ENCODE measurements at regions not wholly inside any gene's neighbourhood (a gene's known extent, or its start where the extent isn't known, plus 50 kb on each side); places are given as distances from the start of the nearest gene placed in this dataset.
"Not testable (repeated sequence)": the region's sequence is repeated elsewhere in the genome, so short reads cannot be mapped to it uniquely, and the experiment has no call there.

DNA sequence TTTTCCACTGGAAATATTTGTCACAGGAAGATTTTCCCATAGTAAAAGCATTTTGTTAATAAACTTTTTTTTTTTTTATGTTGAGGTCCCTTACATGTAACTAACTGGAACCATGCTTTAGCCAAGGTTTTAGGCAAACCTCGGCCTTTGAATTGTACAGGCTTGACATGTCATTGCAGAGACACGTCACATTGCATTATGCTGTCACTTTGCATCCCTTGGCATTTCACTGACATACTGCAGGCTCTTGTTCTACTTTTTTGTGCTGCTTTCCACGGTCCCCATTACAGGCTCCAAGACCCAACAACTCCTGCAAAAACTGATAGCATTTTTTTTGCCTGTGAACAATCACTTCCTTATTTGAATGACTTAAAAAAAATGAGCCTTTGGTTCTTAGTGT, 724.3 kb downstream of the TTLL7 start:
- H3K9me3 ChIP-seq; H3K4me3 ChIP-seq; H3K4me1 ChIP-seq; H3K27me3 ChIP-seq; H3K27ac ChIP-seq; ATAC-seq; intact Hi-C loops (cut with DNase I); DNase-seq; H3K36me3 ChIP-seq: not testable (repeated sequence)

DNA sequence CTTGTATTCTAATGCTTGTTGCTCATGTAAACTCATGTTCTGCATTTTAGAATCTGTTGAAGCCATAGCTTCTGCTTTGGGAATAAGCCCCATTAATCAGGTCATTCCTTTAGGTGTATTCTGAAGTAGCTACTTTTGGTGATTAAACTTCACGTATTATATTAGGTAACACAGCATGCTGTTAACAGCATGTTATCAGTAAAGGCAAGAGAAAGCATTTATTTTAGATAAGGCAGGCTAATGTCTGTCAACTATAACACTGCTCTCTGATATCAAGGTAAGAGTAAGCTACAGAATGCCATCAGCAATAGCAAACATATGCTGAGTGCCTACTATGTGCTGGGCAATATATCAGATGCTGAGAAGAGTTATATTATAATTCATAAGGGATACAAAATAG, 726.4 kb downstream of the TTLL7 start:
- not testable (repeated sequence) for H3K27me3 ChIP-seq, H3K9me3 ChIP-seq

DNA sequence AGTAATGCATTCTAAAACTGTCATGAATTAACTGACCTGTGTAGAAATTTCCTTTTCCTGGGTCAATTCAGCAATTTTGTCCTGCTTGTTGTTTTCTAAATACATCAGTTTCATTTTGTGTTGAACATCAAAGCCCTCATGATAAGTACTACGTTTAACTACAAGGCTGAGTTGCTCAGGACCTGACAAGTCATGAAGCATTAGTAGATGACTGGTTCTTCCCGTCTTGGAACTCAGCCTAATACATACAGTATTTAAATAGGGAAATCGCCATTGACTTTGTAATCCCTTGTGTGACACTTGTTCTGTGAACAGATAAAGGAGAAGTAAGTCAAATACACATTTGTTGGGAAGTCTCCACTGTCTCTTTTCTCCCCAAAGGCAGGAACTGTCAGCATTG, 727.1 kb downstream of the TTLL7 start:
- H3K9me3 ChIP-seq; H3K4me1 ChIP-seq; intact Hi-C loops (cut with DNase I); H3K36me3 ChIP-seq; DNase-seq; ATAC-seq; H3K27ac ChIP-seq; H3K27me3 ChIP-seq; H3K4me3 ChIP-seq: not testable (repeated sequence)

More for the DNA sequence above, 726.4 kb downstream of the TTLL7 start:
- H3K27ac ChIP-seq; H3K36me3 ChIP-seq; ATAC-seq; intact Hi-C loops (cut with DNase I); H3K4me3 ChIP-seq; DNase-seq; H3K4me1 ChIP-seq: not testable (repeated sequence)

- intact Hi-C loops (cut with DNase I) = not testable (repeated sequence)
These were observed 728.1 kb downstream of the TTLL7 start for GRCh38 chr1:83270801-83271200.

GRCh38 chr1:83263808-83264207, 735.1 kb downstream of the TTLL7 start:
- DNase-seq; intact Hi-C loops (cut with DNase I); H3K36me3 ChIP-seq; H3K4me1 ChIP-seq; H3K9me3 ChIP-seq; H3K27ac ChIP-seq; H3K4me3 ChIP-seq; H3K27me3 ChIP-seq; ATAC-seq: not testable (repeated sequence)

More at GRCh38 chr1:83270801-83271200, 728.1 kb downstream of the TTLL7 start:
- H3K9me3 ChIP-seq, DNase-seq, H3K4me1 ChIP-seq, H3K36me3 ChIP-seq, H3K27me3 ChIP-seq, H3K27ac ChIP-seq, H3K4me3 ChIP-seq, ATAC-seq: not testable (repeated sequence)

DNA sequence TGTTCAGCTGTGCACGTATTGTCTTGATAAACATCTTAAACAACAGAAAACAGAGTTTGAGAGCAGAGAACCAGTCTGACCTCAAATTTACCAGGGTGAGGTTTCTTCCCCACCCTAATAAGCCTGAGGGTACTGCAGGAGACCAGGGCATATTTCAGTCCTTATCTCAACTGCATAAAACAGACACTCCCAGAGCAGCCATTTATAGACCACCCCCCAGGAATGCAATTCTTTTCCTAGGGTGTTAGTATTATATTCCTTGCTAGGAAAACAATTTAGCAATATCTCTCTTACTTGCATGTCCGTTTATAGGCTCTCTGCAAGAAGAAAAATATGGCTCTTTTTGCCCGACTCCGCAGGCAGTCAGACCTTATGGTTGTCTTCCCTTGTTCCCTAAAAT, 747.2 kb downstream of the TTLL7 start:
- H3K9me3 ChIP-seq = peaks cover 0 to 32% of the 10 kb centered on the region in 2 donors
- intact Hi-C loops (cut with DNase I); DNase-seq; H3K4me3 ChIP-seq; H3K4me1 ChIP-seq; ATAC-seq; H3K36me3 ChIP-seq; H3K27ac ChIP-seq; H3K27me3 ChIP-seq: not testable (repeated sequence)

GRCh38 chr1:83246780-83247179, 752.2 kb downstream of the TTLL7 start:
- H3K27me3 ChIP-seq; H3K27ac ChIP-seq; H3K36me3 ChIP-seq; H3K4me1 ChIP-seq; intact Hi-C loops (cut with DNase I); DNase-seq; H3K4me3 ChIP-seq; ATAC-seq: not testable (repeated sequence)
- peaks cover 0 to 17% of the 10 kb centered on the region in 2 donors for H3K9me3 ChIP-seq

DNA sequence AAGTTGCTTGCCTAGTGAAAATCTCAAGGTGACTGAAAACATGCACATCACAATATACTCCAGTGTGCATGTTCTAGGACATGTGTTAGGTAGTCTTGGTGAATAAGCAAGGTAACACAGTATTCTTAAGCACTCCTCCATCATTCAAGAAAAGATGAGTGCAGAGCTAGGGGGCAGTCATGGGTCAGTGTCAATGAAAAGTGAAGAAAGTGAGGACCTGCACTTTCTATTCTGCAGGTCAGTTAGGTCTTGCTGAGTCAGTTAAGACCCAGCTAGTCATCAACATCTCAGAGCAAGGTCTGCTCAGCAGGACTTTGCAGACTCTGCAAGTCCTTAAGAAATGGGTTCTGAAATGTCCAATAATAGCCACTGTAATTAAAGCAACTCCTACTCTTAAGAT, 754.1 kb downstream of the TTLL7 start:
- DNase-seq; H3K36me3 ChIP-seq; intact Hi-C loops (cut with DNase I); H3K27ac ChIP-seq; H3K9me3 ChIP-seq; H3K4me3 ChIP-seq; H3K4me1 ChIP-seq; H3K27me3 ChIP-seq: not testable (repeated sequence)
- peak; percentile 22 for ATAC-seq

- H3K27me3 ChIP-seq; intact Hi-C loops (cut with DNase I); H3K27ac ChIP-seq; H3K4me3 ChIP-seq; H3K36me3 ChIP-seq; H3K4me1 ChIP-seq; ATAC-seq; H3K9me3 ChIP-seq; DNase-seq: not testable (repeated sequence)
These were observed 759.4 kb downstream of the TTLL7 start for GRCh38 chr1:83239568-83239967.

- H3K9me3 ChIP-seq; H3K4me3 ChIP-seq; H3K36me3 ChIP-seq; H3K4me1 ChIP-seq; intact Hi-C loops (cut with DNase I); DNase-seq; H3K27ac ChIP-seq; ATAC-seq; H3K27me3 ChIP-seq: not testable (repeated sequence)
These were observed 760.3 kb downstream of the TTLL7 start for GRCh38 chr1:83238654-83239053.

DNA sequence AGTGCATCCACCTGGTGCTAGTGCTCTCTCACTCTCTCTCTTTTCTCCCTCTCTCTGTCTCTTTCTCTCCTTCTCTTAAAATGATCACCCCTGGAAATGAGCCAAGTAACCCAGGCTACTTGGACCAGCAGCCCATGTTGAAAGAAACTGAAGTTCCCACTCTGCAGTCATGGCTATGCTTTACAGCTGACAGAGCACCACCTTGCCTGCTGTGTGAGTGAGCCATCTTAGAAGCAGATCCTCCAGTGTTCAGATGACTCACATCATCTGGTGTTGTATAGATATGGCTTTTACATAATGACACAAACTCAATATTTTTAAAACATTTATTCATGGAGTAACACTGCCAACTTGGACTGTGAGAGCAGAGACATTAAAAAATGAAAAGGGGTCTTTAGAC, 779.1 kb downstream of the TTLL7 start:
- DNase-seq; H3K27ac ChIP-seq; H3K27me3 ChIP-seq; H3K4me3 ChIP-seq; intact Hi-C loops (cut with DNase I); H3K4me1 ChIP-seq; H3K36me3 ChIP-seq; H3K9me3 ChIP-seq; ATAC-seq: not testable (repeated sequence)

DNA sequence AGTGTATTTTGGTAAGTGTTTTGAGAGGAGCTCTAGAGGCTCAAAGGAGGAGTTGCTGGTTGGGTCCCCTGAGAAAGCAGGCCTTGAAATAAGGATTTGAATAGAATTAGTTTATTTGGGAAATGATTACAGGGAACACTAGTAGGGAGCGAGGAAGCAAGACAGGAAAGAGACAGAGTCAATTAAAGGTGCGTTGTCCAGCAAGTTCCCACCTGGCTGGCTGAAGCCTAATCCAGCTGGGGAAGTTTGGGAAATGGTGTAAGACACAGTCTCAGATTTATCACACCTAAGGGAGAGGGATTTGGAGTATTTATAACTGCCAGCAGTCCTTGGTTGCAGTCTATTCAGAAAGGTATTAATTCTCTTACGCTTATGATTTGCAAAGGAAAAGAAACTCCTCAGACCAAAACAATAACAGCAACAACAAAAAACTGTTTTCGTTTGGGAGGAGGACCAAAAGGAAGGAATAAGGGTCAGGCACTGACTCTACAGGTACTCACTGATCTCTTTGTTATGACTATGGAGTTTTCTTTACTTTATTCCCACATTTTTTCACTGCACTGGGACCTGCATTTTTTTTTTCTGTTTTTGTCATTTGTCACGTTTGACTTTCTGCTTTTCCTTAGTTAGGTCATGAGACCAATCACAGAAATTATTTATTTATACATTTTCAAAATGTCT, 780.8 kb downstream of the TTLL7 start:
- H3K4me1 ChIP-seq; DNase-seq; H3K4me3 ChIP-seq; ATAC-seq; H3K9me3 ChIP-seq; H3K27ac ChIP-seq; H3K36me3 ChIP-seq; intact Hi-C loops (cut with DNase I); H3K27me3 ChIP-seq: not testable (repeated sequence)

DNA sequence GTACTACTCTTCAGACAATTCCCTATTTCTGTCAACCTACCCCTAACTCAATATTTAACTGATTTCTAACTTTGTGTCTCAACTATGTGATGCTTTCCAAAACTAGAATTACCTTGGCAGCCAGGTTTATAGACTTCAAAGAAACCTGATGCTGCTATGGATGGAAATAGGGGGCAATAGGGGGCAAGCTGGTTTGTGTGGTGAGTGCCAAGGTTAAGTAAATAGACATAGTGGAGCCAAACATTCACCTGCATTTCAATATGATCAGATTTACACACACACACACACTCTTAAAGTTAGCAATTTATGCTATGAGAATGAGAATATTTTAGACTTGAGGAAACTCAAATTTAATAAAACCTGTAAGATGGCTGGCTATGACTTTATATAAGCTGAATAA, 784.6 kb downstream of the TTLL7 start:
- H3K36me3 ChIP-seq; H3K9me3 ChIP-seq; intact Hi-C loops (cut with DNase I); ATAC-seq; H3K4me1 ChIP-seq; H3K4me3 ChIP-seq; H3K27me3 ChIP-seq; DNase-seq; H3K27ac ChIP-seq: not testable (repeated sequence)

DNA sequence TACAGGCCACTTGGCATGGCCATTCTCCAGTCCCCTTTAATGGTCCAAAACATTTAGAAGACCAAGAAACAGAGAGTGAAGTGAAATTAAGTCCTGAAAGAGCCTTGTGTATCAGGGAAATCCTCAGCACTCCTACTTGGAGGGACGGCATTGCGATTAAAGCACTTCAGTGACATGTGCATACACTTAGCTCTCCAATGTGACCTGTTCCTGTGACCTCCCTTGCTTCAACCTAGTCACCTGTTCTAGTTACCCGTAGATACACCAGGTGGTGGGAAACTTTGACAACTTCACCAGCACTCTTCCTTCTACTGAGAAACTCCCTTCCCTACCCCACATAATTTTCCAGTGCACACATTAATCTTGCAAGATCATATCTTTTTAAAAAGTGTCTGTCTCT, 785.3 kb downstream of the TTLL7 start:
- H3K27ac ChIP-seq; H3K27me3 ChIP-seq; H3K4me3 ChIP-seq; H3K9me3 ChIP-seq; H3K4me1 ChIP-seq; intact Hi-C loops (cut with DNase I); DNase-seq; H3K36me3 ChIP-seq: not testable (repeated sequence)
- ATAC-seq = peak; percentile 72

Data from left lung (tissue), 4 donors.